Stimulated activated naive CD4-positive, alpha-beta T cell treated with Interleukin-2 at 50 U/mL for 16 hours (primary cell): ENCODE measurements at regions not wholly inside any gene's neighbourhood (a gene's known extent, or its start where the extent isn't known, plus 50 kb on each side); places are given as distances from the start of the nearest gene placed in this dataset.
"Not testable (repeated sequence)": the region's sequence is repeated elsewhere in the genome, so short reads cannot be mapped to it uniquely, and the experiment has no call there.

Experiments
- DNase-seq: peaks from one replicate; lab custom pipeline; 2025; lab: John Stamatoyannopoulos, UW

DNA sequence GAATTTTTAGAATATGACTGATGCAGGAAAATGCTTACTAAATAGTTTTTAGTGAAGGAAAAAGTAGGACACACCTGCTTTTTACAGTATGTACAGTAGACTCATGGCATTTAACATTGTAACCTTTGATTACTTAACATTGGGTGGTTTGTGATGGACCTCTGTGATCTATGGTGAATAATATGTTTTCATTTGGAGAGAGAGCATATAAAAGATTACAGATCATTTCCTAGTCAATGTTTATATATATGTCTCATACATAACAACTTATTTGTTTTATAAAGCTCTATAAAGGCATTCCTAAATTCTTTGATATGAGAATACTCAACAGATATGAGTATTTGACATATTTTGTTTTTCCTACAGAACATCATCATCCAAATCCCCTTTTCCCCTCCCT lies 129.3 kb upstream of the PDE7B start:
- no peak for DNase-seq

- DNase-seq: no peak
Measured at GRCh38 chr6:135722679-135723078, 128.8 kb upstream of the PDE7B start.

GRCh38 chr6:135728589-135728988 lies 122.9 kb upstream of the PDE7B start:
- no peak for DNase-seq

- DNase-seq: no peak
Measured at GRCh38 chr6:135731116-135731515, 120.4 kb upstream of the PDE7B start.

DNA sequence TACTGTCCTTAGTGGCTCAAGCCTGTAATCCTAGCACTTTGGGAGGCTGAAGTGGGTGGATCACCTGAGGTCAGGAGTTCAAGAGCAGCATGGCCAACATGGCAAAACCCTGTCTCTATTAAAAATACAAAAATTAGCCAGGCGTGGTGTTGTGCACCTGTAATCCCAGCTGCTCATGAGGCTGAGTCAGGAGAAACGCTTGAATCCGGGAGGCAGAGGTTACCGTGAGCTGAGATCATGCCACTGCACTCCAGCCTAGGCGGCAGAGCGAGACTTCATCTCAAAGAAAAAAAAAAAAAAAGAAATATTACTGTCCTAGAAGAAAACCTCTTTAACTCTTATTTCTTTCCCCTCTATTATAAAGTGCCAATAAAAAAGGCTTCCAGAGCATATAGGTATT lies 115.2 kb upstream of the PDE7B start:
- DNase-seq: not testable (repeated sequence)

GRCh38 chr6:135738636-135739035 lies 112.9 kb upstream of the PDE7B start:
- DNase-seq: no peak

DNA sequence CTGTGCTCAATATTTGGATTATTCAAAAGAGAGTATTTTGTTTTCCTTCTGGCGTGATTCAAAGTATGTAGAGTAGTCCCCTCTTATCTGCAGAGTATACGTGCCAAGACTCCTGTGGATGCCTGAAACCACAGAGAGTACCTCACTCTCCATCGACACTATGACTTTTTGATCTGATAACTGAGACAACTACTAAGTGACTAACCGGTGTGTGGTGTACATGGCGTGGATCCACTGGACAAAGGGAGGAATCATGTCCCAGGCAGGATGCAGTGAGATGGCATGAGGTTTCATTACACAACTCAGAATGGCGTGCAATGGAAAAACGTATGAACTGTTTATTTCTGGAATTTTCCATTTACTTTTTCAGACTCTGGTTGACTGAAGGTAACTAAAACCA lies 112.2 kb upstream of the PDE7B start:
- no peak for DNase-seq

DNA sequence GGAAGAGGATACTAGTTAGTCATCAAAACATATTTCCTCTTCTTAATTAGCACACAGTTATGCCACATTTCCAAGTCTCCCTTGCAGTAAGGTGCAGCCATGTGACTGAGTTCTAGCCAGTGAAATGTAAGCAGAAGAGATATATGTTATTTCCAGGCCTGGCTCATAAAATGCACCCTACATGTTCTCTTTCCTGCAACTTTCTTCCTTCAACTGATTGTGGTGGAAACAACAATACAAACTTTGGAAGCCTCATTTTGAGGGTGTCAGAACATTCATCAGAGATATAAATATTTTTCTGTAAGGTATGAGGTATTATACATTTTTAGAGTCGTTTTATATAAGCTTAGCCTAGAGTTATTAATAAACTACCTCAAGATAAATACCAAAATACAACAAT lies 110.9 kb upstream of the PDE7B start:
- no peak for DNase-seq

DNA sequence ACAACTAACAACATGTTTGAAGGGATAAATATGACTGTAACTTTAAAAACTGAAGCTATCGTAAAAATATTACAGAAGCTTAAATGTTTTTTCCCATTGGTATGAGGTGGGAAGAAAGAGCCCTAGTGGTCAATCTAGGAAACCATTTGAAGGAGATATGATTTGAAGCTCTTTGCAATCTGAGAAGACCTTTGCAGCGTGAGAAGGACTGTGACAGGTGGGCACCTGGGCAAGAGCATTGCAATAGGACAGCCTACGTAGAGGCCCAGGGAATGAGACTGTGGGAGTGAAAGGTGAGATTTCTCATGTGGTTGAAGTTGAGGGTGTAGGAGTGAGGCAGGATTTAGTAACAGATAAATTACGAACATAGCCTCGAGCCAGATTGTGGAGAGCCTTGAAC lies 108.0 kb upstream of the PDE7B start:
- no peak for DNase-seq

- DNase-seq: no peak
Measured at GRCh38 chr6:135748189-135748588, 103.3 kb upstream of the PDE7B start.

GRCh38 chr6:135750081-135750480 lies 101.4 kb upstream of the PDE7B start:
- DNase-seq: no peak

- DNase-seq: no peak
Measured at GRCh38 chr6:135753196-135753595, 98.3 kb upstream of the PDE7B start.

GRCh38 chr6:135759831-135760230 lies 91.7 kb upstream of the PDE7B start:
- no peak for DNase-seq

GRCh38 chr6:135774006-135774405 lies 77.5 kb upstream of the PDE7B start:
- no peak for DNase-seq

DNA sequence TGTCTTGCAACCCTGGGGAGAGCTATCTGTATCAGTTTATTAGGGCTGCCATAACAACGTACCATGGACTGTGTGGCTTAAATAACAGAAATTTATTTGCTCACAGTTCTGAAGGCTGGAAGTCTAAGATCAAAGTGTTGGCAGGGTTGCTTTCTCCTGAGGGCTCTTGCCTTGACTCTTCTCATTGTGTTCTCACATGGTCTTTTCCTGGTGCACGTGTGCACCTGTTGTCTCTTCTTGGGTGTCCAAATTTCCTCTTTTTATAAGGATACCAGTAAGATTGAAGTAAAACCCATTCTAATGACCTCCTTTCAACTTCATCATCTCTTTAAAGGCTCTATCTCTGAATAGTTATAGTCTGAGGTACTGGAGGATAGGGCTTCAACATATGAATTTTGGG lies 72.3 kb upstream of the PDE7B start:
- no peak for DNase-seq

DNA sequence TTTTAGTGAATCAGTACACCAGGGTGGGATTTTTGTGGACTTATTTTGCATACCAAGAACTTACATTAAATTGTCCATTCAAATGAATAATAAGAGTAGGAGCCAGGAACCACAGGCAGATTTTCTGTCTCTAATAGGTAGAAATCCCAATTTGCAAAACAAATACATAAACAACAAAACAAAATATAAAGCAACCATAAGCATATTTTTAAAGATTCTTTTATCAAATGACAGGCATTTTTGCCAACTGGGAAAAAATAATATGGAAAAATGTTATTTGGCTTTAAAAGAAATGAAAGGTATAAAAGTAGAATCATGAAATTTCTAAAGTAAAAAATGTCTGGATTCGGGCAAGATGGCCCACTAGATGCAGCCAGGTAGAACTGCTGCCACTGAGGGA lies 71.2 kb upstream of the PDE7B start:
- no peak for DNase-seq

DNA sequence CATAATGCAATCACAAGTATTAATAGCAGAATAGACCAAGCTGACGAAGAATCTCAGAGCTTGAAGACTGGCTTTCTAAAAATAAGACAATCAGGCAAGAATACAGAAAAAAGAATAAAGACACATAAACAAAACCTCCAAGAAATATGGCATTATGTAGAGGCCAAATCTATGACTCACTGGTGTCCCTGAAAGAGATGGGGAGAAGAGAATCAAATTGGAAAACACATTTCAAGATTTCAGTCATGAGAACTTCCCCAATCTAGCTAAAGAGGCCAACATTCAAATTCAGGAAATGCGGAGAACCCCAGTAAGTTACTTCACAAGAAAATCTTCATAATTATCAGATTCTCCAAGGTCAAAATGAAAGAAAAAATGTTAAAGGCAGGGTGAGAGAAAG lies 69.0 kb upstream of the PDE7B start:
- no peak for DNase-seq

GRCh38 chr6:135784507-135784906 lies 67.0 kb upstream of the PDE7B start:
- DNase-seq: no peak

GRCh38 chr6:135789375-135790050 lies 62.0 kb upstream of the PDE7B start:
- DNase-seq: no peak

DNA sequence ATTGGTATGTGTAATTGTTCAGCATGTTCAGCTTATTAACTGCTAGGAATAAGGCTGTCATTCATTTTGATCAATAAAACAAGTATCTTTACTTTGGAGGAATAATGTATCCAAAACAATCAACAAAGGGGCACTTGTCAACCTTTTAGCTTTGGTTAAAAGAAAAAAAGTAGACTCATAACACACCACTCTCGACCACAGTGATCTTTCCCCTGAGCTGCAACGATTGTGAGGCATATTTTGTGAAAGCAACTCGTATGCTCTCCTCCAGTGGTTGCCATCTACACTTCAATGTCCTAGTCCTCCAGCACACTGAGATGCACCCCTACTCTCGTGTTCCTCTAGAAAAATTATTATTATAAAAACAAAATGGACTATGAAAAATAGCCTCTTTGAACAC lies 60.1 kb upstream of the PDE7B start:
- DNase-seq: no peak

- no peak for DNase-seq
Measured at GRCh38 chr6:135796643-135797305, 54.7 kb upstream of the PDE7B start.

DNA sequence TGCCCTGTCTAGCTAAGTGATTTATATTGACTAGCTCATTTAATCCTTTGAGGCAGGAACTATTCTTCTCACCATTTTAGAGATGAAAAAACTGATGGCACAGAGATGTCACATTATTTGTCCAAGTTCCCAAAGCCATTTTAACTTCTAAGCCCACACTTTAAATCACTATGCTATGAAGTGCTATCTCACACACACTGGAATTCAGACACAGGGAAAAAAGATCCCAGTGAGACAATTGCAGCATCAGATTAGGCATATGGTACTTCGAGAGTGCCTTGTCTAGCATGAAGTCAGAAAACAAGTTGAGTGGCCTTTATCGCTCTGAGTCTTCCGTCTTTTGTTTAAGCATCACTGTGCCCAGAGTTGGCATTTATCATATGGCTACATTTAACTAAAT lies 54.1 kb upstream of the PDE7B start:
- no peak for DNase-seq

DNA sequence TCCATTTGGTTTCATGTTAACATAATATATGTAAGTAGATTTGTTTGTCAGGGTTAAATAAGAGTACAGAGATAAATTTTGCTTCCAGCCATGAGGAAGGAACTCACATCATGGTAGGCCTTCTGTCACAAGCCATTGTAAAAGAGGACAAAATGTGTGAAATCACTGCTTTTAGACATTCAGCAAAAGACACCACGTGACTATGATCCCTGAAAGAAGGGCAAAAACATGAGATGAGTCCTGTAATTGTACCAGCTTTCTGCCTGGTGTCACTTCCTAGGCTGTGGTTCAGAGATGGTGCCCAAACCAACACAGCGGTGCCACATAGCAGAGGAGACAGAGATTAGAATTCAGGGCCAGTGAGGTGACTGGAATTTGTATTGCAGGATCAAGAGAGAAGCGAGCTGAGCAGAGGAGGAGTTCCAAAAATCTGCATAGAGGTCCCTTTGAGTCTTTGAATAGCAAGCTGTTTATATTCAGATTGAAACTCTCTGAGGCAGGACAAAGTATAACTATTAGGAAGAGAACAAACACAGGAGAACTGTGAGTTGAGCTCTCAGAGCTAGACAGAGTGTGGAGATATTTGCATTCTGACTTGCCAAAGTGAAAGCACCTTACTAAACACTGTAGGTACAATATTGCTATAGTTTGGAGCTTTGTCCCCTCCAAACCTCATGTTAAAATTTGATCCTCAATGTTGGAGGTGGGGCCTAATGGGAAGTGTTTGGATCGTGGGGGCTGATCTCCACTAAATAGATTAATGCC lies 52.6 kb upstream of the PDE7B start:
- no peak for DNase-seq
